Spleen (tissue), 11 donors: ENCODE measurements at regions not wholly inside any gene's neighbourhood (a gene's known extent, or its start where the extent isn't known, plus 50 kb on each side); places are given as distances from the start of the nearest gene placed in this dataset.

Experiments
- DNase-seq: peaks from one replicate; pipeline ENCODE4 v3.0.0-alpha.2; 2020
- H3K27ac ChIP-seq, 8 donors: fragments of 200-600 bp; sonication (generic) in 7 of 8; 1 replicate in 4 of 8; 2 replicates in 4 of 8; pipeline versions ENCODE4 v1.5.0 to v1.8.0; 2016 to 2021; ENCODE audit warnings: inconsistent platforms in 4 of 8, mild to moderate bottlenecking in 4 of 8, moderate library complexity in 1 of 8
- H3K27me3 ChIP-seq, 7 donors: fragments of 200-600 bp; sonication (generic) in 6 of 7; replicated peaks in 1 of 7; 1 replicate in 4 of 7; 2 replicates in 3 of 7; pipeline versions ENCODE4 v1.5.0 to v1.8.0; 2016 to 2021; ENCODE audit warnings: inconsistent platforms in 3 of 7, mild to moderate bottlenecking in 1 of 7
- H3K36me3 ChIP-seq, 6 donors: fragments of 200-600 bp; sonication (generic) in 5 of 6; 1 replicate in 4 of 6; 2 replicates in 2 of 6; pipeline versions ENCODE4 v1.5.0 to v1.8.0; 2016 to 2021; ENCODE audit warnings: inconsistent platforms in 2 of 6
- H3K4me1 ChIP-seq, 6 donors: fragments of 200-600 bp; sonication (generic) in 5 of 6; 1 replicate in 3 of 6; 2 replicates in 3 of 6; pipeline versions ENCODE4 v1.5.0 to v1.8.0; 2016 to 2021; ENCODE audit warnings: inconsistent platforms in 3 of 6
- H3K4me3 ChIP-seq, 8 donors: fragments of 200-600 bp; sonication (generic) in 7 of 8; 1 replicate in 4 of 8; 2 replicates in 4 of 8; pipeline versions ENCODE4 v1.5.0 to v1.8.0; 2016 to 2021; ENCODE audit warnings: inconsistent platforms in 4 of 8, mild to moderate bottlenecking in 4 of 8, moderate library complexity in 2 of 8
- H3K9me3 ChIP-seq, 8 donors: fragments of 200-600 bp; sonication (generic) in 7 of 8; 1 replicate in 4 of 8; 2 replicates in 4 of 8; pipeline versions ENCODE4 v1.5.0 to v1.8.0; 2016 to 2021; ENCODE audit warnings: inconsistent platforms in 4 of 8
- CTCF ChIP-seq, 11 experiments: fragments of 200-600 bp in 7 of 11; fragments of 450-650 bp in 4 of 11; sonication (generic) in 4 of 11; IDR thresholded peaks in 8 of 11; conservative IDR thresholded peaks in 3 of 11; 1 replicate in 7 of 11; 2 replicates in 4 of 11; pipeline versions ENCODE4 v1.4.0 to v1.8.0; 2016 to 2021; ENCODE audit warnings: antibody characterized with exemption in 11 of 11, inconsistent platforms in 4 of 11, mild to moderate bottlenecking in 1 of 11
- POLR2A ChIP-seq, 3 donors: fragments of 450-650 bp; IDR thresholded peaks; one replicate each; pipeline ENCODE4 v1.5.1; 2017; ENCODE audit warnings: antibody characterized with exemption in 3 of 3, mild to moderate bottlenecking in 1 of 3
- POLR2AphosphoS5 ChIP-seq, 3 donors: sonication (generic); formaldehyde crosslinking; IDR thresholded peaks; one replicate each; pipeline ENCODE4 v1.5.1; 2017; ENCODE audit warnings: antibody characterized with exemption in 3 of 3
- WGBS, 5 donors: extraction: QIAGEN DNeasy Blood & Tissue Kit in 3 of 5; methylation state at CpG; one replicate each; pipeline versions ENCODE4 v1.1.5 to v1.1.7; 2013 to 2018; 5-methylcytosine and 5-hydroxymethylcytosine counted together
- intact Hi-C: fragments of 100-400 bp; cut with DNase I; formaldehyde crosslinking; loops from one replicate; pipeline ENCODE4 v1.15.0; 2023; ENCODE audit warnings: low total_unique reads
- donor health status: healthy with polysubstance abuse.
- donor health status: DM: no; HTN: no; CAD: no; lungs with moderate emphysema.
- donor health status: DM: no; HTN: no; CAD: no.
- donor health status: Bipolar disorder and iron deficiency.
- donor health status: healthy.
- donor health status: DM: no; HTN: no; CAD: no.
- donor health status: DM: yes; HTN: yes; CAD: no.

- H3K4me1 ChIP-seq, result peaks cover 0 to 27% (median 9%) of the 10 kb centered on the region in 6 donors
- no peaks in the 10 kb centered on the region for H3K27me3 ChIP-seq
- H3K9me3 ChIP-seq, result peaks cover 0 to 11% (median 8%) of the 10 kb centered on the region in 8 donors
- no peak overlapping the region for H3K27ac ChIP-seq
- no peaks in the 10 kb centered on the region for H3K36me3 ChIP-seq
- no peak for DNase-seq
- intact Hi-C loops, result no loop called here
- H3K4me3 ChIP-seq, result no peak overlapping the region
- no peak for TF ChIP-seq POLR2A (IDR thresholded peaks at IDR 0.05)
- TF ChIP-seq POLR2AphosphoS5 (IDR thresholded peaks at IDR 0.05), result no peak
- TF ChIP-seq CTCF (IDR thresholded peaks at IDR 0.05 in 8 of 11, conservative IDR thresholded peaks at IDR 0.05 in 3 of 11), result no peak
- WGBS, 5 donors, result 74 to 86% (median 77%) methylated on average over 6 to 7 of the region's 7 CpGs
These were observed 380.5 kb upstream of the CFAP20DC start for GRCh38 chr3:59430341-59430740.

GRCh38 chr3:59429198-59429597 lies 379.4 kb upstream of the CFAP20DC start:
- Histone ChIP-seq H3K9me3 (peaks cover 0 to 10% (median 8%) of the 10 kb centered on the region in 8 donors), H3K27me3 (no peaks in the 10 kb centered on the region), H3K27ac (no peak overlapping the region), H3K4me1 (peaks cover 0 to 27% (median 11%) of the 10 kb centered on the region in 6 donors), H3K4me3 (no peak overlapping the region), H3K36me3 (no peaks in the 10 kb centered on the region)
- intact Hi-C loops, result no loop called here
- WGBS, 5 donors, result 79 to 90% (median 84%) methylated on average over 2 of the region's 2 CpGs
- TF ChIP-seq CTCF (IDR thresholded peaks at IDR 0.05 in 8 of 11, conservative IDR thresholded peaks at IDR 0.05 in 3 of 11) (no peak), POLR2AphosphoS5 (IDR thresholded peaks at IDR 0.05) (no peak), POLR2A (IDR thresholded peaks at IDR 0.05) (no peak)
- no peak for DNase-seq

GRCh38 chr3:59426821-59427565 lies 377.2 kb upstream of the CFAP20DC start:
- Histone ChIP-seq H3K27me3 (no peaks in the 10 kb centered on the region), H3K9me3 (no peaks in the 10 kb centered on the region), H3K27ac (no peak overlapping the region), H3K4me1 (peaks cover 0 to 27% (median 11%) of the 10 kb centered on the region in 6 donors), H3K4me3 (no peak overlapping the region), H3K36me3 (no peaks in the 10 kb centered on the region)
- DNase-seq, result no peak
- TF ChIP-seq POLR2AphosphoS5 (IDR thresholded peaks at IDR 0.05) (no peak), CTCF (IDR thresholded peaks at IDR 0.05 in 8 of 11, conservative IDR thresholded peaks at IDR 0.05 in 3 of 11) (no peak), POLR2A (IDR thresholded peaks at IDR 0.05) (no peak)
- intact Hi-C loops, result no loop called here
- WGBS, 5 donors, result 39 to 62% (median 51%) methylated on average over 10 of the region's 10 CpGs

DNA sequence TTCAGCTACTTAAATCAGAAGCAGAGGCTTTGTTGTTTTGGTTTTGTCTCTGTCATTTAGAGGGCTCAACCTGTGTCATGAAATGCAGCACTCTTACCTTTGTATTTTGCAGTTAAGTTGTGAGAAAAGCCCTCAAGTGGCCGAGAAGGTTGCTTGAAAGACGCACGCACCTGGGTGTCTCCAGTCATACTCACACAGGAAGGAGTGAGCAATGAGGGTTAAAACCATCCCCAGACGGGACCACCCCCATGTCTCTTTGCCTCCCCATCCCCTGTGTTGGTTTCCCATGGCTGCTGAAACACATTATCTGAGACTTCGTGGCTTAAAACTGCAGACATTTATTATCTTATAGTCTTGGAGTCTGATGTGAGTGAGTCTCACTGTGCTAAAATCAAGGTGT lies 376.1 kb upstream of the CFAP20DC start:
- Histone ChIP-seq H3K4me1 (peaks cover 0 to 27% (median 11%) of the 10 kb centered on the region in 6 donors), H3K9me3 (no peaks in the 10 kb centered on the region), H3K27ac (no peak overlapping the region), H3K4me3 (no peak overlapping the region), H3K27me3 (no peaks in the 10 kb centered on the region), H3K36me3 (no peaks in the 10 kb centered on the region)
- TF ChIP-seq CTCF (IDR thresholded peaks at IDR 0.05 in 8 of 11, conservative IDR thresholded peaks at IDR 0.05 in 3 of 11), result no peak
- TF ChIP-seq POLR2AphosphoS5 (IDR thresholded peaks at IDR 0.05), result no peak
- no peak for TF ChIP-seq POLR2A (IDR thresholded peaks at IDR 0.05)
- 59 to 80% (median 61%) methylated on average over 5 of the region's 5 CpGs for WGBS, 5 donors
- DNase-seq, result no peak
- intact Hi-C loops, result no loop called here
